Sigmoid colon (tissue), 4 donors: ENCODE measurements at regions not wholly inside any gene's neighbourhood (a gene's known extent, or its start where the extent isn't known, plus 50 kb on each side); places are given as distances from the start of the nearest gene placed in this dataset.

Source experiments
- EP300 ChIP-seq, 4 donors: sonication (generic); formaldehyde crosslinking; IDR thresholded peaks; one replicate each; pipeline ENCODE4 v1.6.1; 2017; ENCODE audit warnings: antibody characterized with exemption in 4 of 4
- POLR2A ChIP-seq, 2 donors: fragments of 450-650 bp; IDR thresholded peaks; one replicate each; pipeline ENCODE4 v1.6.1; 2016; ENCODE audit warnings: antibody characterized with exemption in 2 of 2, mild to moderate bottlenecking in 2 of 2, moderate library complexity in 2 of 2

GRCh38 chr13:112160558-112160957 lies 93.6 kb downstream of the SOX1 start:
- no peak for TF ChIP-seq POLR2A (IDR thresholded peaks at IDR 0.05)
- no peak for TF ChIP-seq EP300 (IDR thresholded peaks at IDR 0.05)
